A673 (cell line): ENCODE measurements at regions not wholly inside any gene's neighbourhood (a gene's known extent, or its start where the extent isn't known, plus 50 kb on each side); places are given as distances from the start of the nearest gene placed in this dataset.

Experiments
- EZH2 ChIP-seq: fragments of 200-600 bp; sonication (generic); IDR thresholded peaks from 2 replicates; pipeline ENCODE4 v1.6.1; 2017; ENCODE audit warnings: borderline replicate concordance, low read depth, mild to moderate bottlenecking, mixed read lengths, antibody characterized with exemption, low read length; ENCODE audit not compliant: poor library complexity, severe bottlenecking
- TF ChIP-seq, protein P1 (sequence below): fragments of 300-800, 200-600 bp; sonication (generic); conservative IDR thresholded peaks from 2 replicates; pipeline ENCODE4 v1.5.1; 2017; ENCODE audit warnings: low read depth, mild to moderate bottlenecking, antibody characterized with exemption, low read length, moderate library complexity, mixed read lengths

DNA sequence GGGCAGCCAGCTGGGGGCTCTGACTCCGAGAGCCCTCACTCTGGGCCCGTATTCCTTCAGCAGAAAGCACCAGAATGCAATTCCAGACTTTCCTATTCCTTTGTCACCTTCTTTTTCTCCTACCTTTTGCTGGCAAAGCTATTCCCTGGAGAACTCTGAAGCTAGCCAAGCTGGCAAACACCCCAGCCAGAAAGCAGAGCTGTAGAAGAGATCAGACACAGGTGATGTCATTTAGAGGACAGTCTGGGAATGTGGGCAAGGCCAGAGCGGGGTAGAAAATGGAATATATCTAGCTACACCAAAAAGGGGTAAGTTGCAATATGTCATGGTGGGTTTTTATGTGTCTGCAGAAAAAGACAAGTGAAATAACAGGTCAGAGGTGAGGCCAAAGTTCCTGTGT, 205.1 kb downstream of the NXPE2 start:
- TF ChIP-seq, protein P1, sequence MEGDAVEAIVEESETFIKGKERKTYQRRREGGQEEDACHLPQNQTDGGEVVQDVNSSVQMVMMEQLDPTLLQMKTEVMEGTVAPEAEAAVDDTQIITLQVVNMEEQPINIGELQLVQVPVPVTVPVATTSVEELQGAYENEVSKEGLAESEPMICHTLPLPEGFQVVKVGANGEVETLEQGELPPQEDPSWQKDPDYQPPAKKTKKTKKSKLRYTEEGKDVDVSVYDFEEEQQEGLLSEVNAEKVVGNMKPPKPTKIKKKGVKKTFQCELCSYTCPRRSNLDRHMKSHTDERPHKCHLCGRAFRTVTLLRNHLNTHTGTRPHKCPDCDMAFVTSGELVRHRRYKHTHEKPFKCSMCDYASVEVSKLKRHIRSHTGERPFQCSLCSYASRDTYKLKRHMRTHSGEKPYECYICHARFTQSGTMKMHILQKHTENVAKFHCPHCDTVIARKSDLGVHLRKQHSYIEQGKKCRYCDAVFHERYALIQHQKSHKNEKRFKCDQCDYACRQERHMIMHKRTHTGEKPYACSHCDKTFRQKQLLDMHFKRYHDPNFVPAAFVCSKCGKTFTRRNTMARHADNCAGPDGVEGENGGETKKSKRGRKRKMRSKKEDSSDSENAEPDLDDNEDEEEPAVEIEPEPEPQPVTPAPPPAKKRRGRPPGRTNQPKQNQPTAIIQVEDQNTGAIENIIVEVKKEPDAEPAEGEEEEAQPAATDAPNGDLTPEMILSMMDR = no peak
- TF ChIP-seq EZH2 = no peak
